Prostate gland (tissue), 2 donors: ENCODE measurements at regions not wholly inside any gene's neighbourhood (a gene's known extent, or its start where the extent isn't known, plus 50 kb on each side); places are given as distances from the start of the nearest gene placed in this dataset.

ENCODE experiments used
- POLR2A ChIP-seq: fragments of 450-650 bp; IDR thresholded peaks from one replicate; pipeline ENCODE4 v1.6.1; 2016; ENCODE audit warnings: antibody characterized with exemption, mild to moderate bottlenecking
- POLR2AphosphoS5 ChIP-seq: sonication (generic); formaldehyde crosslinking; IDR thresholded peaks from one replicate; pipeline ENCODE4 v1.6.1; 2017; ENCODE audit warnings: antibody characterized with exemption
- TF ChIP-seq, protein P1 (sequence below), 4 experiments: fragments of 200-600 bp in 2 of 4; fragments of 450-650 bp in 2 of 4; sonication (generic) in 2 of 4; IDR thresholded peaks; 1 replicate in 3 of 4; 2 replicates in 1 of 4; pipeline ENCODE4 v1.5.1; 2016 to 2019; ENCODE audit warnings: antibody characterized with exemption in 4 of 4, mild to moderate bottlenecking in 2 of 4, moderate library complexity in 2 of 4

DNA sequence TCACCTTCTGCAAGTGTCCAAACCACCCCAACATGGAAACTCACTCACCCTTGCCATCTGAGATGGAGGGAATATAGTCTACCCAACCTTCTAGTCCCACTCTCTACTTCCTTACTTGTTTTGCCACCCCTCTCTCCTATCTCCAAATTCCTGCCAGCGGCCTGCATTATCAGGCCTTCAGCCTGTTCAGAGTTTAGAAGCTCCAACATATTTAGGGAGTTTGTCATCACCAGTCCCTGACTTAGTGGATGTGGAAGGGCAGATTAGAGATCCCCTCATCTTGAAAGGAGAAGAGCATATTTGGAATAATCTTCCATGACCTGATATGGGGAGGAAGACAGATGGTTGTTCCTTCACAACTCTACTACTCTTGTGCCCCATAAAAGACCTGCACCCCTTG, 281.4 kb upstream of the MAP3K7 start:
- TF ChIP-seq, protein P1, sequence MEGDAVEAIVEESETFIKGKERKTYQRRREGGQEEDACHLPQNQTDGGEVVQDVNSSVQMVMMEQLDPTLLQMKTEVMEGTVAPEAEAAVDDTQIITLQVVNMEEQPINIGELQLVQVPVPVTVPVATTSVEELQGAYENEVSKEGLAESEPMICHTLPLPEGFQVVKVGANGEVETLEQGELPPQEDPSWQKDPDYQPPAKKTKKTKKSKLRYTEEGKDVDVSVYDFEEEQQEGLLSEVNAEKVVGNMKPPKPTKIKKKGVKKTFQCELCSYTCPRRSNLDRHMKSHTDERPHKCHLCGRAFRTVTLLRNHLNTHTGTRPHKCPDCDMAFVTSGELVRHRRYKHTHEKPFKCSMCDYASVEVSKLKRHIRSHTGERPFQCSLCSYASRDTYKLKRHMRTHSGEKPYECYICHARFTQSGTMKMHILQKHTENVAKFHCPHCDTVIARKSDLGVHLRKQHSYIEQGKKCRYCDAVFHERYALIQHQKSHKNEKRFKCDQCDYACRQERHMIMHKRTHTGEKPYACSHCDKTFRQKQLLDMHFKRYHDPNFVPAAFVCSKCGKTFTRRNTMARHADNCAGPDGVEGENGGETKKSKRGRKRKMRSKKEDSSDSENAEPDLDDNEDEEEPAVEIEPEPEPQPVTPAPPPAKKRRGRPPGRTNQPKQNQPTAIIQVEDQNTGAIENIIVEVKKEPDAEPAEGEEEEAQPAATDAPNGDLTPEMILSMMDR (IDR thresholded peaks at IDR 0.05): no peak
- TF ChIP-seq POLR2A (no peak), POLR2AphosphoS5 (no peak)
